IPS-NIHi7 (cell line): ENCODE measurements at regions not wholly inside any gene's neighbourhood (a gene's known extent, or its start where the extent isn't known, plus 50 kb on each side); places are given as distances from the start of the nearest gene placed in this dataset.
"Not testable (repeated sequence)": the region's sequence is repeated elsewhere in the genome, so short reads cannot be mapped to it uniquely, and the experiment has no call there.

Experiments
- DNase-seq: peaks from one replicate; pipeline ENCODE4 v3.0.0; 2012; ENCODE audit warnings: mixed read lengths; ENCODE audit errors: extremely low spot score

DNA sequence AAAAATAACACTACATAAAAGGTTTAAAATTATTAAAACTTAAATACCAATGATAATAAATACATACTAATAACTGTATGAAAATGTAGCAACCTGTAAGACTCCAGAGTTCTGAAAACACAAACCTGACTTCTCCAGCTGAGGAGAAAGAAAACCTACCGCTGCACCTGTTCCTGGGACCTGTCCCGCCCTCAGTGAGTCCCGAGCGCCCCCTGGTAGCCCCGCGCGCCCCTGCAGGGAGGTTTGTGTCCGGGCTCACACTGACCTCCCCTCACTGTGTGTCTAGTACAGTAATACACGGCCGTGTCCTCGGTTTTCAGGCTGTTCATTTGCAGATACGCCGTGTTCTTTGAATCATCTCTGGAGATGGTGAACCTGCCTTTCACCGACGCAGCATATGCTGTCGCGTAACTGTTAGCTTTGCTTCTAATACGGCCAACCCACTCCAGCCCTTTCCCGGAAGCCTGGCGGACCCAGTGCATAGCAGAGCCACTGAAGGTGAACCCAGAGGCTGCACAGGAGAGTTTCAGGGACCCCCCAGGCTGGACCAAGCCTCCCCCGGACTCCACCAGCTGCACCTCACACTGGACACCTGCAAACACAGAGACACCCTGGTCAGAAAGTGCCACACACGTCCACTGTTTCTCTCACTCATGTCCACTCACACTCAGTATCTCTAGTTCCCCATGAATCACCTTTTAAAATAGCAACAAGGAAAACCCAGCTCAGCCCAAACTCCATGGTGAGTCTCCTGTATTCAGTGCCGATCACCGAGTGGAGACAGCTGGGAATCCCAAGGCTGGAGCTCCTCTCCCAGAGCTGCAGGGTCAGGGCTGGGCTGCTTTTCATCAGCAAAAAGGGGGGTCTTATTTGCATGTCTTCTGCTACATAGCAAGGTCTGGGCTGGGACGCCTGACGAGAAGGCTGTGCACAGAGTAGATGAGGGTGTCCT lies 1276.3 kb downstream of the TMEM121 start:
- no peak for DNase-seq

DNA sequence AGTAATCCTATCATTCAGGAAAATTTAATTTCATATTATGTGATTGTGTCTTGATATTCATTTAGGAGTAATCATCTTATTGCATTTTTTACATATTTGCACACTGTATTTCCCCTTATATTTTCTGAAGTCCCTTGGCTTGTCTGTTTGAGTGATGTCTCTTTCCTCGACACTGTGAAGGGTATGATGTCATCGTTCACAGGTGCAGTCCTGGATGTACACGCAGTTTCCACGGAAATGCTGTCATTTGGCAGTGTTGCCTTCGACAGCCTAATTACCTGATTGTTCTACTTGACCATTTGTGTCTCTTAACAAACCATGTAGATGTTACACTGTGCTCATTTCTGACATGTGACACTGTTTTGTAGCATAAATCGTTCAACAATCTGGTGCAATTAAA lies 1277.0 kb downstream of the TMEM121 start:
- DNase-seq: no peak

DNA sequence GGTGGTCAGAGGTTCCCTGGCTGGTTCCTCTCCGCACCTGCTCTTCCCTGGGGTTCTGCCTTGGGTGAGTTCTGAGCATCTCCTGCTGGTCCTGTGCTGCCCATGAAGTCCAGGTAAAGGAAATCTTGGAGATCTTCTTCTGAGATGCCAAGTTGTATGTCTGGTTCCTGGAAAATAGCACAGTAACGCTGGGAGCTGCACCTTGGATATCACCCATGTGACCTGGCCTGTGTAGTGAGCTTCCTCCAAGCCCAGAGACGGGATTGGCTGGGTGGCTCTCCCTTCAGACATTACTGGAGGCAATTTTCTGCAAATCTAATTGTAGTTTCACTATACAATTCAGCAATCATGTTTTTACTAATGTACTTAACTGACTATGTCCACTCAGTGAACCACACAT lies 1281.1 kb downstream of the TMEM121 start:
- DNase-seq: no peak

DNA sequence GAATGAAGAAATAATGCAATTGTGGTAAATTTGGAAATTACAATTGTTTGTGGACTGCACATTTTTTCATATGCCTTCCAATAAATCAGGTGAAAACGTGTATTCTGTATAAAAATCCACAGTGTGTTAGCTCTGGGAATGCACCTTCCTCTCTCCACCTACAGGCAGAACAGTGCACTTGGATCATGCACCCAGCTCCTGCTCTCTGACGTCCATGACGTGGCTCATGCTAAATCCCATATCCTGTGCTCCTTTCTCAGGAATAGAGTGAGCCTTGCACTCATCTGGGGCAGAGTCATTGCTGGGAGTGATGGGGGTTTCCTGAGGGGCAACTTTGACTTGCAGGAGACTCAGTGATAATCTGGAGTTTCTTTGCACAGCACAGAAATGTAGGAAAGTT lies 1282.1 kb downstream of the TMEM121 start:
- no peak for DNase-seq

DNA sequence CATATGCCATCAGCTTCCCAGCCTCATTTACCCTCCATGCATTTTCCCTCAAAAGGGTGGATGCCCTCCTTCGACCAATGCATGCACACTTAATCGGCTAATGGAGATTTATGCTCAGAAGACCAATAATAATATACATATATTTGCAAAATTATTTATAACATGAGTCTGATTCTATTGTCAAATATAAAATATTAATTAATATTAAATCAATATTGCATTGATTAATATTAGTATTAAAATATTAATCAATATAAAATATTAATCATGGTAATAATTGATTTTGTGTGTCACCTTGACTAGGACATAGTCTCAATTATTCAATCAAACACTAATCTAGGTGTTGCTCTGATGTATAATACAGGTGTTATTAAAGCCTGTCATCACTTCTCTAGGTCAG lies 1282.5 kb downstream of the TMEM121 start:
- DNase-seq: no peak

DNA sequence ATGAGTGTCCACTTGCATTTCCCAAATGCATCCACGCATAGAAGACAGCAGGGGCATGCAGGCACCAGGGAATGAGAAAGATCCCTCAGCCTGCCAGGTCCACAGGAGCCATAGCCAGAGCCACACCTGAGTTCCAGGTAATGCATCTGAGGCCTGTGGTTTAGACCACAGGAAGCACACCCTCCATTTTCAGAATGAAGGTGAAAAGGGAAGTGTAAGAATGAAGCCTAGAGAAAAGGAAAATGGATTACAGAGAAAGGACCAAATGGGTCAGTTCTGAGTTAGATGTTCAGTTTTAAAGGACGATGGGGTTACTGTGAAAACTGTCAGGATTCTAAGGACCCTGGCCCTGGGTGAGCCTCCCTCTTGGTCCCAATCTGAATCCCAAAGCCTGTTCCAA lies 1283.2 kb downstream of the TMEM121 start:
- no peak for DNase-seq

DNA sequence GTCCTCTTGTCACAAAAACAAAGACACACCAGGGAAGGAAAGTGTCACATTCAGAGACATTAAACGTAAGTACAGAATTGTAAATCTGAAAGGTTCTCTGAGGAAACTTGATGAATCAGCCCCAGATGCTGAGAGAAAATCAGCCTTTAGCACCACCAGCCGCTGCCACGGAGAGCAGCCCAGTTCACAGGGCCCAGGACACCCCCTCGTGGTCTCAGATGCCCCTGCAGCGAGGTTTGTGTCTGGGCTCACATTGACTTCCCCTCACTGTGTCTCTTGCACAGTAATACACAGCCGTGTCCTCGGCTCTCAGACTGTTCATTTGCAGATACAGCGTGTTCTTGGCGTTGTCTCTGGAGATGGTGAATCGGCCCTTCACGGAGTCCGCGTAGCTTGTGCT lies 1283.8 kb downstream of the TMEM121 start:
- DNase-seq: not testable (repeated sequence)

DNA sequence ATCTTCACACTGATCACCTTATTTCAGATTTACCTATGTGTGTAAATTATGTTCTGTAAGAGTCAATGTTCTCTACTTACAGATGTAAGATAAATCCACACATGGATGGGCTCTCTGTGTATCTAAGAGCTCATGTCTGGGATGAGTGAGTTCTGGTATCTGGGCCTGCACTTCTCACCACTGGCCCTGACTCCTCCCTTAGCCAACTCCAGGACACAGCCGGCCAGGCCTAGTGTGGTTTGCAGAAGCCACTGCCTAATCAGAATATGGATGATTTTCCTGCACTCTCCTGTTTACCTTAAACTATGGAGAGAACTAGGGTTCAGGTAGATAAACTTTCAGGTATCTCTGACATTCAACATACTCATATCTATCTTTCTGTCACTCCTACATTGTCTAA lies 1284.8 kb downstream of the TMEM121 start:
- DNase-seq: no peak

DNA sequence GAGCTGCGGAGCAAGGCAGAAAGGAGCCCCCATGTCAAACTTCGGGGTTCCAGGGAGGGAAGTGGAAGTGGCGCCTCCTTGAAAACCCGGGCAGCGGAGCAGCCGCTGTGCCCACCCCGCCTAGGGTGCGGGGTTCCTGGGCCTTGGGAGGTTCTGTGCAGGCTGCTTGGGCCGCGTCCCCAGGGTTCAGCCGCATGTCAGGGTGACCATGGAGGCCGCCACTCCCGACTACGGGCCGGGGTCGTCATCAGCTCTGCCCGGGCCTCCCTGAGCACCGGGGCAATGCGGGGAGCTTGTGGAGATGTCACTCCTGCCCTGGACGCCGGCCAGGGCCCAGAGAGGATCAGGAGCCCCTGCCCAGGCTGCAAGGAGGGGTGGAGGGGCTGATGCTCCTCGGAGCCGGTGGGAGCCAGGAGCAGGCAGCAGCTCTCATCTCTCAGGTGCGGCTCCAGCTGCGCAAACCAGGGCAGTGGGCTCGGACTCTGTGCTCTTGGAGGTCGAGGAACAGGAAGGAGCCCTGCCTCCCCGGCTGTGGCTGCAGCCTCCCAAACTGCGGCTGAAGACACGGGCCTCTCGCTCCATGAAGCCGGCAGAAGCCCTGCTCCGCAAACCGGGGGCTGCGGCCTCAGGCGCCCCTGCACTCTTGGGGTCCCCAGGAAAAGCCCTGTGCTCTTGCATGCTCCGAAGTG lies 1286.5 kb downstream of the TMEM121 start:
- DNase-seq: no peak

DNA sequence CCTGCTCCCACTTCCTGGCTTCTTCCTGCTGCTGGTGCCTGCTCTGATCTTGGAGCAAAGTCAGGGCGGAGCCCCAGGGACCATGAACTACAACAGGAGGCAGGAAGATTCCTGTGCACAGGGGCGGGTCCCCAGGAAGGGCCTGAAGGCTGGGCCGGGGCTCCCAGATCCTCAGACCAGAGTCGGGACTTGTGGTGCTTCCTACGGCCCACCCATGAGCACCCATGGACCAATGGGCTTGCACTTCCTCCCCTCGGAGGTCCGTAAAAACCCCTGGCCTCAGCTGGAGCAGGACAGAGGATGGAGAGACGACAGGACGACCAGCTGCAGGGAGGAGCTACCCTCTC lies 1287.1 kb downstream of the TMEM121 start:
- no peak for DNase-seq

DNA sequence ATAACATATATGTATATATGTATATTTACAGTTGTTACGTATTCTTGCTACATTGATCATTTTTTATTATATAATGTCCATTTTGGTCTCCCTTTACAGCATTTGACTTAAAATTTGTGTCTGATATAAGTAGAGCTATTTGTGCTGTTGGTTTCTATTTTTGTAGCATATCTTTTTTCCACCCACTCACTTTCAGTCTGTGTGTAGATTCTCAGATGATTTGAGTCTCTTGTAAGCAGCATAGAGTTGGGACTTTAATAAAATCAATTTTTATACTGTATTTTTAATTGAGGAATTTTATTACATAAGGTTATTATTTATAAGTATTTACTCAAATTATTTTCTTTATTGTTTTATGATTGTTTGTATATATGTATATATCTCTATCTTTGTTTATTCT lies 1293.7 kb downstream of the TMEM121 start:
- DNase-seq: no peak

DNA sequence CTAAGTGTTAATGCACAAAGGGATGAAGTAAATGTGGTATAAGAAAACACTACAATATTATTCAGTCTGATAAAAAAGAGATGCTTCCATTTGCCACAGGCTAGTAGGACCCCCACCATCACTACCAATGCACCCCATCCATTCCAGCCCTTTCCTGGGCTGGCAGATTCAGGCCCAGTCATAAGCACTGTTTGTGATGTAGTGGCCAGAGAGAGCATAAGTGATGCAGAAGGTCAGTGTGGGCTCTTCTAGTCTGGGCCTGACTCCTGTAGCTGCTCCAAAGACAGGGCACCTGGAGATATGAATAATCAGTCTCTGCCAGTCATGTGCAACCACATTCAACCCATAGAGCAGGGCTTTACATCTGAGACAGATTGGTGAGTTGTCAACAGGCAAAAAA lies 1294.7 kb downstream of the TMEM121 start:
- DNase-seq: no peak

DNA sequence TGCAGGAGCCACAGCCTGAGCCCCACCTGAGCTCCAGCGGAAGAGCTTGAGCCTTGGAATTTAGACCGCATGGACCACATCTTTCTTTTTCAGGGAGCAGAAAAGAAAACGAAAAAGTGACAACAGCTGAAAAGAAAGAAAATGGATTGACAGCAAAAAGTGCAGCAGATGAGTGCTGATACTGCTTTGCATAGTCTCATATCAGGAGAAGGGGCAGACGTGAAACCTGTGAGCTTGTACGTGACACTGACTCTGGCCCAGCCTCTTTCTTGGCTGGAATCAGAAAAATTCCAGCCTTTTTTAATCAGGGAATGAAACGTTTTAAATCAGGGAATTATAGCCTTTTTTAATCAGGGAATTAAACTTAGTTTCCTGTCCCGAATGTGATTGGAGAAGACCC lies 1296.5 kb downstream of the TMEM121 start:
- DNase-seq: no peak

DNA sequence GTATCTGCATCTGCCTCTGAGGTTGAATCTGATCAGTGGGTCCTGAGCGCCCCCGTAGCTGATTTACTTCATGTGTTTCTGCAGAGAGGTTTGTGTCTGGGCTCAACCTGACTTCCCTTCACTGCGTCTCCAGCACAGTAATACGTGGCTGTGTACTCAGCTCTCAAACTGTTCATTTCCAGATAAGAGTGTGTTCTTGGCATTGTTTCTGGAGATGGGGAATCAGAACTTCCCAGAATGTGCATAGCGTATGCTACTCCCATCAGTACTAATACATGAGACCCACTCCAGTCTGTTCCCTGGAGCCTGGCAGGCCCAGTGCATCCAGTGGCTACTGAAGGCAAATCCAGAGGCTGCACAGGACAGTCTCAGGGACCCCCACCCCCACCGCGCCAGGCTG lies 1297.2 kb downstream of the TMEM121 start:
- no peak for DNase-seq

DNA sequence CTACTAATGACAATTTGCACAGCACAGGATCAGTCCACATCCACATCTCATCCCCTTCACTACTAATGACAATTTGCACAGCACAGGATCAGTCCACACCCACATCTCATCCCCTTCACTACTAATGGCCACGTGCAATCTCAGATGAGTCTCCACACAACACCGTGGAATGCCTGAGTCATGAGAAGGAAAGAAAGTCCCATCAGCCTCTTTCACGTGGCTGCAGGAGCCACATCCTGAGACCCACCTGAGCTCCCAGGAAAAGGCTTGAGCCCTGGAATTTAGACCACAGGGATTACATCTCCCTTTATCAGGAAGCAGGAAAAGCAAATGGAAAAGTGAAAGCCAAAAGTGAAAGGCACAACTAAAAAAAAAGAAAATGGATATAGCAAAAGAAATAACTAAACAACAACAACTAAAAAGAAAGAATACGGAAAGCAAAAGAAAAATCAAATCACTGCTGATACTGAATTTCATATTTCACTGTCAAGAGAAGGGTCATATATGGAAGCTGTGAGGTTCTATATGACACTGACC lies 1300.5 kb downstream of the TMEM121 start:
- no peak for DNase-seq

DNA sequence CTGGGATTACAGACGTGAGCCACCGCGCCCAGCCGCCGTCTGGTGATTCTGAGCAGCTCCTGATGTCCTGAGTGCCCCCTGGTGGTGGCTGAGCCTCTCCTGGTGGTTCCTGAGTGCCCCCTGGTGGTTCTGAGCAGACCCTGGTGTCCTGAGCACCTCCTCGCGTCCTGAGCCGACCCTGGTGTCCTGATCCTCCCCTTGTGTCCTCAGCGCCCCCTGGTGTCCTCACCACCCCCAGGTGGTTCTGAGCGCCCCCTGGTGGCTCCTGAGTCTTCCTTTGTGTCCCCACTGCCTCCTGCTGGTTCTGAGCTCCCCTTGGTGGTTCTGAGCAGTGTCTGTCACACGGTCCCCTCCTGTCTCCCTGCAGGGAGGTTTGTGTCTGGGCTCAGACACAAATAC lies 1304.9 kb downstream of the TMEM121 start:
- no peak for DNase-seq

DNA sequence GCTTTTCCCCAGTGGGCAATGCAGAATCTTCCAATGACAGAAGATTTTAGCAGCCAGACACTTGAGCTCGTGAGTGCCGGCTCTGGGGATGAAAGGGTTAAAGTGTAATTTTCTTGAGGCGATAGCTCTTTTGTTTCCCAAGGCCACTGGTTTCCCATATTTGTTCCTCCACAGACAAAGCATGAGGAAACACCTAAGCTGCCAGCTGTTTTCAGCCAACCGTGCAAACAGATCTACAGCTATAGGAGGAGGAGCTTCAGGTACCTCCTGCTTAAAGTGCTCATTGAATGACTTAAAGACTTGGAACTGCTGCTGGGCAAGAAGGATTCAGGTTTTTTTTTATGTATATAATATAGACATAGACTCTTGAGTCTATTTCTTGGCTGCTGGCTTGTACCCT lies 1311.5 kb downstream of the TMEM121 start:
- DNase-seq: no peak

DNA sequence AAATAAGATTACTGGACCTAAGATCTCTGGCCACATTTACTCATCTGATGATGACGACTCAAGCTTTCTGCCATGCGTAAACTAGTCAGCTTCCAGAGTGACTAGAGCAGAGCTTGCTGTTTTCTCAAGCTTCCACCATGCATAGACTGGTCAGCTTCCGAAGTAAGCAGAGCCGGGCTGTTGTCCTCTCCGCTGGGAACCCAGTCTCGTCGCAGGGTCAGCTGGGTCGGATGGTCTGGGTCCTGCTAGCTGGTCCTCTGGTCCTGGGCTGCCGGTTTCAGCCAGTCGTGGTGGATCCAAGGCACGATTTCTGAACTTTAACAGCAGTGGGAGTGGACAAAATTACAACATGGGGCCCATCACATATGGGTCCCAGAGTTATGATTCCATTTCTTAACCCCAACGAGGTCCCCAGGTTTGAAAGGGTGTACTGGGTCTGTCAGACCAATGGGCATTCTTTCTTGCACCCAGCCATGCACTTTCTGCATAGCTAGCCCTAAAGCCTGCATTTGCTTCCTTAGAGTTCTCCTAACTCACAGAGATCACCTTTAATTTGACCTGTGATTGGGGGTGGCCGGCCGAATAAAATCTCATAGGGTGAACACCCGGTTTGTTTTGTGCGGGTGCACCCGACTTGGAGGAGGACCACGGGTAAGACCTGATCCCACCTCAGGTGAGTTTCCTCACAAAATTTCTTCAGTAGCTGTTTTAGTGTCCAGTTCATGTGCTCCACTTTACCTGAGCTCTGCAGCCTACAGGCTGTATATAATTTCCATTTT lies 1312.8 kb downstream of the TMEM121 start:
- no peak for DNase-seq

DNA sequence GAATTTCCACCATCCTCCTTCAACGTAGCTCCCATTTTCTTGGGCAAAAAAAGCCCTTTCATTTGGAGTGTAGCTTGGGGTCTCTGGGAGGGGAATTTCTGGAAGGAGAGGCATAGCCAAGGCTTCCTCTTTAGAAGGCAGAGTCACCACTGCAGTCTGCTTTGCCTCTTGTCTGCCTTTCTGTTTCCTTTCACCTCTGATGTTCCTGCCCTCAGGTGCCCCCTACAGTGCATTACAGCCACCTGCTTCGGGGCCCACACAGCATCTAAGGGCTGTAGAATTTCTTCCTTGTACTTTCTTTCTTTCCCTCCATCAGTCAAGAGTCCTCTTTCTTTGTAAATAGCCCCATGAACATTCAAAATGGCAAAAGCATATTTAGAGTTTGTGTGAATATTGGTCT lies 1313.9 kb downstream of the TMEM121 start:
- DNase-seq: no peak

DNA sequence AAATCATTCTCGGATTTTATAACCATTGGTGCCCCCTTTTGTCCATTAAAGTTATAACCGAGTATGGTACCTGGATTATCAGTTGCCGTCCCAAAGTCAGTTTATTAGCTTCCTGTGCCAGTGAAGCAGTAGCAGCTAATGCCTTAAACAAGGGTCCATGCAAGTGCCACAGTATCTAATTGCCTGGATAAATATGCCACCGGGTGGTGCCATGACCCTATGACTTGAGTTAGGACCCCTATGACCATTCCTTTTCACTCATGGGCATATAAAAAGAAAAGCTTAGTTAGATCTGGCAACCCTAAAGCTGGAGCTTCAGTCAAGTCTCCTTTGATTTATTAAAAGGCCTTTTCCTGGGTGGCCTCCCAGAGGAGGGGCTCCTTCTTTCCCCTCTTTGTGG lies 1314.6 kb downstream of the TMEM121 start:
- DNase-seq: no peak

DNA sequence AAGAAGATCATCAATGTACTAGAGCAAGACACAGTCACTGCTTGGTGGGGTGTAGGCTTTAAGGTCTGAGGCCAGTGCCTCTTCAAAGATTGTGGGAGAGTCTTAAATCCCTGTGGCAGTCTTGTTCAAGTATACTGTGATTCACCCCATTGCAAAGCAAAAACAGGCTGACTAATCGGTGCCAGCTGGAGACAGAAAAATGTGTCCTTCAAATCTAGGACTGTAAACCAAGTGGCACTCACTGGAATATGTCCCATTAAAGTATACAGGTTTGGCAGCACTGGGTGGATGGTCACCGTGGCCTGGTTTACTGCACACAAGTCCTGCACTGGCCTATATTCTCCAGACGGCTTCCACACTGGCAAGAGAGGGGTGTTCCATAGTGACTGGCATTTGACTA lies 1315.3 kb downstream of the TMEM121 start:
- no peak for DNase-seq

DNA sequence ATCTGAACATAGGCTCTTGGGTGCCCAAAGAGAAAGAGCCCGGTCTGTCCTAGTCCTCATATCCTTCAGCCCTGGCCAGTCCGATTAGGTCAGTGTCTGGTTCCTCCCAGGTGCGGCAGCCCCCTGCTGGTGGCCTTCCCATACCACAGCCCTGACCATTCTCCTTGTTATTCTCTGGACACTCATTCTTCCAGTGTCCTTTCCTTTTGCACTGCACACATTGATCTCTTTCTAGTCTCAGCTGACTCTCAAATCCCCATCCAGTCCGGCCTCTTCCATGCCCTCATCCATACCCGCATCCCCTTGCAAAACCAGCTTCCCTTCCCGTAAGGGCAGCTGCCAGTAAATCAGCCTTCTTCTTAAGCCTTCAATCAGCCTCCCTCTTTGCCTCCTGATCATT lies 1316.3 kb downstream of the TMEM121 start:
- DNase-seq: no peak
